Adrenal gland (tissue), 5 donors: ENCODE measurements at regions not wholly inside any gene's neighbourhood (a gene's known extent, or its start where the extent isn't known, plus 50 kb on each side); places are given as distances from the start of the nearest gene placed in this dataset.

Experiments
- POLR2A ChIP-seq, 2 donors: fragments of 450-650 bp; IDR thresholded peaks; one replicate each; pipeline ENCODE4 v1.6.1; 2017; ENCODE audit warnings: antibody characterized with exemption in 2 of 2, mild to moderate bottlenecking in 2 of 2, moderate library complexity in 1 of 2
- TF ChIP-seq, protein P1 (sequence below), 6 experiments: fragments of 450-650 bp in 4 of 6; fragments of 200-600 bp in 2 of 6; sonication (generic) in 1 of 6; IDR thresholded peaks; 1 replicate in 5 of 6; 2 replicates in 1 of 6; pipeline versions ENCODE4 v1.5.1 to v1.8.0; 2016 to 2021; ENCODE audit warnings: antibody characterized with exemption in 6 of 6, mild to moderate bottlenecking in 2 of 6, moderate library complexity in 1 of 6
- donor health status: DM: no; HTN: no; CAD: no.

DNA sequence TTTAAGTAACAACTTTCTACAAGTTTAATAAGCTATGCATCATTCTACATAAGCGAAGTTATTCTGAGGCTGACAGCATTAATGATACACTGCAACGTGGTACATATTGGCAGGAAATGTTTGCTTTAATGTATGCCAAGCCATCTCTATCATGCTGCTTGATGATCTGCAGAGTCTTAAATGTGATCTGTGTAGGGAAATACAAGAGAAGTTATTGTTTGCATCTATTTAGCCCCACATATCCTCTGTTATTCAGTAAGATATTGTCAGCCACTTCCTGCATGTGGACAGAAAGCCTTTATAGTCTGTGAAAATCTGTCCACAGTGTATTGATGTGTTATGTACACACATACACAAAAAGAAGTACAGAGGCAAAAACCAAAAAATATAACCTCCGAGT is 193.1 kb upstream of the FREM1 start:
- TF ChIP-seq, protein P1, sequence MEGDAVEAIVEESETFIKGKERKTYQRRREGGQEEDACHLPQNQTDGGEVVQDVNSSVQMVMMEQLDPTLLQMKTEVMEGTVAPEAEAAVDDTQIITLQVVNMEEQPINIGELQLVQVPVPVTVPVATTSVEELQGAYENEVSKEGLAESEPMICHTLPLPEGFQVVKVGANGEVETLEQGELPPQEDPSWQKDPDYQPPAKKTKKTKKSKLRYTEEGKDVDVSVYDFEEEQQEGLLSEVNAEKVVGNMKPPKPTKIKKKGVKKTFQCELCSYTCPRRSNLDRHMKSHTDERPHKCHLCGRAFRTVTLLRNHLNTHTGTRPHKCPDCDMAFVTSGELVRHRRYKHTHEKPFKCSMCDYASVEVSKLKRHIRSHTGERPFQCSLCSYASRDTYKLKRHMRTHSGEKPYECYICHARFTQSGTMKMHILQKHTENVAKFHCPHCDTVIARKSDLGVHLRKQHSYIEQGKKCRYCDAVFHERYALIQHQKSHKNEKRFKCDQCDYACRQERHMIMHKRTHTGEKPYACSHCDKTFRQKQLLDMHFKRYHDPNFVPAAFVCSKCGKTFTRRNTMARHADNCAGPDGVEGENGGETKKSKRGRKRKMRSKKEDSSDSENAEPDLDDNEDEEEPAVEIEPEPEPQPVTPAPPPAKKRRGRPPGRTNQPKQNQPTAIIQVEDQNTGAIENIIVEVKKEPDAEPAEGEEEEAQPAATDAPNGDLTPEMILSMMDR (IDR thresholded peaks at IDR 0.05): no peak
- no peak for TF ChIP-seq POLR2A (IDR thresholded peaks at IDR 0.05)
